HT1080 (cell line): ENCODE measurements at regions not wholly inside any gene's neighbourhood (a gene's known extent, or its start where the extent isn't known, plus 50 kb on each side); places are given as distances from the start of the nearest gene placed in this dataset.
"Not testable (repeated sequence)": the region's sequence is repeated elsewhere in the genome, so short reads cannot be mapped to it uniquely, and the experiment has no call there.

ENCODE experiments used
- DNase-seq: peaks from one replicate; pipeline ENCODE4 v3.0.0-alpha.2; 2015; ENCODE audit warnings: low read depth

DNA sequence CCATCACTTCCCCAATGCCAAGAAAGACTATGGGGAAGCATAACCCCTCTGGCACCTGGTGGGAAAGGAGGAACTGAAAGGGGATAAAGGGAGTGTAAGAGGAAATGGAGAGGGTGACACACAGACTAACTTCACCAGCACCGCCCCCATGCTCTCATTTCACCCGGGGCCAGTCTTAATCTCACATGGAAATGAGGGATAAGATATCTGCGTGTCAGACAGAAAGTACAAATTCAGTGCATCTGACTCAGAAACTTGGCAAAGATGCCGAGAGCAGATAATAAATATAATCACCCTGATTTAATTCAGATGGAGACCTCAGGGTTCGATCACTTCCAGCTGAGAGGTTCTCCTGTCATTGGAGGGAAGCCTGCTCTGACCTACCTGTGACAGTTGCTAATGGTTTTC is 191.6 kb downstream of the DUSP6 start:
- DNase-seq = peak; percentile 97

DNA sequence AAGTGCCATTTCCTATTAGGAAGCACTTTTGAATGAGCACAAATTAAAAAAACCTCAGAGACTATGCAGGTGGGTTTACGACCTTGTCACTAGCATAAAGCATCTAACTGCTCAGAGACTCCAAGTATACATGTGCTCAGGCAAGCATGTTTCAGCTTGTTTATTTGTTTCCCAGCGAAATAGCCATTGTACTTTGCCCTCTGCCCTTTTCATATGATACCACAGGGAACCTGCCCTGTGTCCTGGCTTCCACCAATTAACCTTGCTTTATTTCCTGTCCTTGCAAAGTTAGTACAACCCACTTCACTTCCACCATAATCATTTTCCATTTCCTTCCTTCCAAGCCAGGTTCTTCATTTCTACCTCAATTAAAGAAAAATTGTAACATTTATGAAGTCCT is 194.9 kb downstream of the DUSP6 start:
- DNase-seq = no peak

DNA sequence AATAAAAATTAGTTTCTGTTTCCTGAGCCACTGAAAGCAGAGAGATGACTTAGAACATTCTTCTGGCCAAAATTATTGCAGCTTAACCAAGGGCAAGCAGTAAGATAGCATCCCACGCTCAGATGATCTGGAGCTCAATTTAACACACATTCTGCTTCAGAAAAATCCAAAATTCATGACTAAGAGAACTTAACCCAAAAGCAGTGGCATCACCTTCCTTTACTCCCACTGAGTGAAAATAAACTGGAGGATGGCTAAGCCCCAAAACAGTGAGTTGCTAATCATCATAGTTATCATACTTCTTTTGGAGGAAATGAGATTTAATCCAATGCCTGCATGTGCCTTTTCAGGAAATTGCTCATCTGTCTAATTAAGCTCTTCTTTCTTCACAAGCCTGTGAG is 195.4 kb downstream of the DUSP6 start:
- peak; percentile 79 for DNase-seq

DNA sequence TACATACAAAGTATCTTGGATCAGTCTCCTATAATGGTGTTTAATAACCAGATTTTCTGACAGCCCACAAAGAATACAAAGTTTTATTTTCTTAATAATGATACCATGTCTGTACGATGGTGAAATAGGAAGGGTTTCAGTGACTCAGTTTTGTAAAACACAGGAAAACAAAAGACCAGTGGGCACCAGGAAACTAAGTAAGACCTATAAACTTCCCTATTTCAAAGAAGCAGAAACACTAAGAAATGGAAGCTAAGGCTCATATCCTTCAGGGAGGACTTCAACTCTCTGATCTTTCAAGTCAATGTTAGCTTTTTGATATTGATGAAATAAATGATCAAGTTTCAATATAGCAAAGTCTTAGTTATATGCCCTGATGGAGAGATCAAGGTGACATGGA is 196.0 kb downstream of the DUSP6 start:
- DNase-seq = no peak

DNA sequence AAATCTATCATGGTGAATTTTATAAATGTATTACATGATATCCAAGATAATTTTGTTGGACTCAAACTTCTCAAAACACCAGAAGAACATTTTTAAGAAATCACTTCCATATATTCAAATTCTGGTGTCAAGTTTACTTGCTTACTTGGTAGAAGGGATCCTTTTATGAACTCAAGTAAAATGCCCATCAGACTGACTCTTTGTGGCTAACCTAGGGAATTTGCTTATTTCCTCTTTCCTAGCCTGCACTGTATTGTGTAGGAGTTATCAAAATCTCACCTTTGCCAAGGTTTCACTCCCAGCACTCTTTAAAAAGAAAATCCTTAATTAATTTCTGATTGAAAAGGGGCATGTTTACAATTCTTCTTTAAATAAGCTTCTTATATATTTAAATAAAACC is 196.5 kb downstream of the DUSP6 start:
- DNase-seq = no peak

DNA sequence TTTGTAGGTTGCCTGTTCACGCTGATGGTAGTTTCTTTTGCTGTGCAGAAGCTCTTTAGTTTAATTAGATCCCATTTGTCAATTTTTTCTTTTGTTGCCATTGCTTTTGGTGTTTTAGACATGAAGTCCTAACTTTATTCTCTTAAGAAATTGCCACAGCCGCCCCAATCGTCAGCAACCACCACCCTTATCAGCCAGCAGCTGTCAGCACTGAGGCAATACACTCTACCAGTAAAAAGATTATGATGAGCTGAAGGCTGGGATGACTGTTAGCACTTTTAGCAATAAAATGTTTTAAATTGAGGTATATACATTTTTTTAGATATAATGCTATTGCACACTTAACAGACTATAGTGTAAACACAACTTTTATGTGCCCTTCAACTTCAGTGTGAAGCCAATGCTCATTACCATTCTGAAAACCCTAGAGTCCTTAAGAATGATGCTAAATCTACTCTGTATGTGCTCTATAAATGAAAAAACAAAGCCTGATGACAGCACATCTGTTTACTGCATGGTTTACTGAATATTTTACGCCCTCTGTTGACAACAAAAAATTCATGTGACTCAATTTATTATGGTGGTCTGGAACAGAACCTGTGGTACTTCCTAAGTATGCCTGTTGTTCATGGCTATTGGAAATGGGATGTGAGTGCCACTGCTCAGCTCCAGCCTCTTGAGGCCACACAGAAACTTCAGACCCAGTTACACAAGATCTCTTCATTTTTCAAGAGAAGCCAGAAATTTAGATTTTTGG is 197.4 kb downstream of the DUSP6 start:
- no peak for DNase-seq

DNA sequence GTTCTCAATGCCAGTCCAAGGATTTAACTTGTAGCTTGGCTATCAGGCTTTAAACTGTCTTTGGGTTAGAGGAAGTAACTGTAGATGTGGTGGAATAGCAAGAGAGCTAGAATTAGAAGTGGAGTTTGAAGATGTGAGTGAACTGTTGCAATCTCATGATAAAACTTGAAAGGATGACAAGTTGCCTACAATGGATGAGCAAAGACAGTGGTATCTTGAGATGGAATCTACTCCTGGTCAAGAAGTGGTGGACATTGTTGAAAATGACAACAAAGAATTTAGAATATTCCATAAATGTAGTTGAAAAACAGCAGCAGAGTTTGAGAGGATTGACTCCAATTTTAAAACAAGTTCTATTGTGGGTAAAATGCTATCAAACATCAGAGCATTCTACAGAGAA is 199.0 kb downstream of the DUSP6 start:
- no peak for DNase-seq

DNA sequence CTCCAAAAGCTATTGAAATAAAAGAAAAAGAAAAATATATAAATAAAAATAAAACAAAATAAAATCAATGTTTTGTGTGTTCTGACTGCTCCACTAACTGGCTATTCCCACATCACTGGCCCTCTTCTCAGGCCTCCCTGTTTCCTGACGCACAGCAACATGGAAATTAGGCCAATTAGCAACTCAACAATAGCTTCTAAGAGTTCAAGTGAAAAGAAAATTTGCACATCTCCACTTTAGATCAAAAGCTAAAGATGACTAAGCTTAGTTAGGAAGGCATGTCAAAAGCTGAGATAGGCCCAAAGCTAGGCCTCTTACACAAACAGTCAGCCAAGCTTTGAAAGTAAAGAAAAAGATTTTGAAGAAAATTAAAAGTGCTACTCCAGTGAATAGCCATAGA is 200.8 kb downstream of the DUSP6 start:
- no peak for DNase-seq

DNA sequence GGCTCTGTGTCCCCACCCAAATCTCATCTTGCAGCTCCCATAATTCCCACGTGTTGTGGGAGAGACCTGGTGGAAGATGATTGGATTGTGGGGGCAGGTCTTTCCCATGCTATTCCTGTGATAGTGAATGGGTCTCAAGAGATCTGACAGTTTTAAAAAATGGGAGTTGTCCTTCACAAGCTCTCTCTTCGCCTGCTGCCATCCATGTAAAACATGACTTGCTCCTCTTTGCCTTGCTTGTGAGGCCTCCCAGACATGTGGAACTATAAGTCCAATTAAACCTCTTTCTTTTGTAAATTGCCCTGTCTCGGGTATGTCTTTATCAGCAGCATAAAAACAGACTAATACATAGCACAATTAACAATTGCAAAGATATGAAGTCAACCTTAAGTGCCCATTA is 201.5 kb downstream of the DUSP6 start:
- not testable (repeated sequence) for DNase-seq

DNA sequence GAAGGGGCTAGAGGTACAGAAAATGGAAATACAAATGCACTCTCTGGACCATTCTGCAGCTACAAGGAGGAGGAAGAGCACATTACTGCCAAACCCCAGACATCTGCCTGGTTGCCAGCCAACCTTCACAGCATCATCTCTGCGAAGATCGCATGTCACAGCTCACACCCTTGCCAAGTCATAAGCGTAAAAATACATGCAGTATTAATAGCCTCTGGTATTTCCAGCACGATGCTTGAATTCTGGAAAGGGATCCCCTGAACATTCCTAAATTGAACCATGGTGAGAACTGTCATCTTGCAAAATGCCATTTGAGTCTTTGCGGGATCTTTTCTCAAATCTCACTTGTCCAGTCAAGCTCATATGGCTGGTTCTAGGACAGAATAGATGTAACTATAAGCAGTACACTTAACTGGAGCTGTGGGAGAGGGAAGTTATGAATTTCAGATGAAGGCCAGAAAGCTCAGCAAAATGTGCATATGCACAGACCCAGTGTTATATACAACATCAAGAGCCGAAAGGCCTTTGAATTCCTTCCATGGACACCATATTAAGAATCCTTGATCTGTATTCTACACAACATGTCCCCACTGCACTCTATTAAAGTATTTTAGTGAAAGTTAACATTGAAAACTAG is 211.6 kb downstream of the DUSP6 start:
- DNase-seq = no peak

DNA sequence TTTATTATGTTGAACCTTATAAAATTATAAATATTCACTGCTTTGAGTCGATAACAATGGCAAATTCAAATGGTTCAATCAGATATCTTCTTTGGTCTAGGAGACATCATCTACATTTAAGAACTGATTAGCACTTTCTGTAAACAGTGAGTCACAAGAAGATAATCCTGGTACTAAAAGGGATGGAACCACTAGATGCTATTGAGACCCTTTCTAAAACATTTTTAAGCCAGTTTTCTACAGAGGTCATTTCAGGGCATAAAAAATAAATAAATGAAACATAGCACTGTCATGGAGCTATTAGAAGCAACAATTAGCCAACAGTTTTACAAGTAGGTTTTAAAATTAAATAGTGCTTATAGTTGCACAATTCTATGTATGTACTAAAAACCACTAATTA is 212.2 kb downstream of the DUSP6 start:
- peak; percentile 20 for DNase-seq

DNA sequence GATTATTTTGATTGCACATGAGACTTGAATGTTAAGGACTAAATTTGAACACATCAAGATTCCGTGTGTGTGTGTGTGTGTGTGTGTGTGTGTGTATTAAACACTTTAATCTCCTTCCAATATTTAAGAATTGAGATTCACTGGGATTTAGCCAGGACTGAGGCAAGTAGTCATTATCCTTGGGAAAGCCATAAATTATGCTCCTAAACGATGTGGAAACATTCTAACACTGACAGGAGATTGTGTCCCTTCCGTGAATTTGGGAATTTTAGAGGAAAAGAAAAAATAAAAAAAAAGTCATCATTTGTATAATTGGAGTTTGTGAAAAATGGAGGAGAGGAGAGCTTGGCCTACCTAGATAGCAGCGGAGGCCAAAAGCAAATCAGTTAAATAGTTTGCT is 212.9 kb downstream of the DUSP6 start:
- DNase-seq = no peak

DNA sequence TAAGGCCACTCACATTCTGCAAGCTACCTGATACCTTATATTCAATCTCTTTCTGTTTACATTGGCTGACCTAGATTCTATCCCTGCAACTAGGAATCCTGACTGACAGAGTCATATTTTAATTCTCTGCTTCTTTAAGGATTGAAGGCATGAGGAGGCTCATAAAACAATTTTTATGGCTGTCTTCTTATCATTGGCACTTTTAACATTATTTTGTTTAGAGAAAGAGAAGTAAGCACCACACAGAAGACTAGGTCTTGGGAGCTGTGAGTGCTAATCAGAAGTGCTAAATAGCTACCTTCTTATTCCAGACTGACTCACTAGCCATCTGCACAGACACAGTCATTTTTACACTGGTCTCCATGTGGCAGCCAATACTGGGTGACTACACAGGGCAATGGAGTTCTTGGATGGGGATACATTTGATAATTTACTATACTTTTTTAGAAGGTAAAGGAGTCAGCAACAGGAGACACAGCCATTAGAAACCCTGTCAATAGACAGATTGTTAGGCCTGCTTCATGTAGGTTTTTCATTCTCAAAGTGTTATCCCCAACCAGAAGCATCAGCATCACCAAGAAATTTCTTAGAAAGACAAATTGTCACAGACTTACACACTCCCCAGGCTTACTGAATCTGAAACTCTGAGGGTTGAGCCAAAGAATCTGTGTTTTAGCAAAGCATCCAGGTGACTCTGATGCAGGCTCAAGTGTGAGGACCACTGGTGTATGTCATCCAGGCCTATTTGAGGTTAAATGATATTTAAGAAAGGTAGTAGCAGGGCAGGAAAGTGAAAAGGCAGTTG is 214.1 kb downstream of the DUSP6 start:
- DNase-seq = peak; percentile 43

DNA sequence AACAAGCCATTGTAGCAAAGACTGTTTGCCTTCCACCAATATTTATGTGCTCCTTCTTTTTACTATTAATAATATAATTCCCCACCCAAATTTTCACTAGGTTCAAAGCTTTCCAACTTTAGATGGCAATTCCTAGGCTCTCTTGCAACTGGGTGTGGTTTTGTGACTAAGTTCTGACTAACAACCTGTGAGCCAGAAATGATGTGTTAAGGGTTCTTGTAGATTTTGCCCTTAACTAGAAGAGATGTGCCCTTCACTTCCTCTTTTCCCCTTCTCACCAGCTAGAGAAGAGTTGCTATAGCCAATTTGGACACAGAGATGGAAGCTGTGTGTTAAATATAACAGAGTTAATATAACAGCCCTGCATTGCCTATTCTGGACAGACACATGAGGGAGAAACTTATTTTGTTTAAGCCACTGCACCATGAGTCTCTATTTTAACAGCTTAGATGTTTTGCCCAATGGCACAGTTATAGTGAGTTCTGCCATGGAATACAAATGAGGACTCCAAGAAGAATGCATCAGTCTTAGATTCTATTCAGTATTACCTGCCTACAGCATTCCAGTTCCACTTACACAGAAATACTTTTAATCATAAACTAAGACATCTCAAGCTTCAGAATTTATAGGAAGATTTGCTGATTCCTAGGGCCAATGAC is 216.2 kb downstream of the DUSP6 start:
- DNase-seq = peak; percentile 89

DNA sequence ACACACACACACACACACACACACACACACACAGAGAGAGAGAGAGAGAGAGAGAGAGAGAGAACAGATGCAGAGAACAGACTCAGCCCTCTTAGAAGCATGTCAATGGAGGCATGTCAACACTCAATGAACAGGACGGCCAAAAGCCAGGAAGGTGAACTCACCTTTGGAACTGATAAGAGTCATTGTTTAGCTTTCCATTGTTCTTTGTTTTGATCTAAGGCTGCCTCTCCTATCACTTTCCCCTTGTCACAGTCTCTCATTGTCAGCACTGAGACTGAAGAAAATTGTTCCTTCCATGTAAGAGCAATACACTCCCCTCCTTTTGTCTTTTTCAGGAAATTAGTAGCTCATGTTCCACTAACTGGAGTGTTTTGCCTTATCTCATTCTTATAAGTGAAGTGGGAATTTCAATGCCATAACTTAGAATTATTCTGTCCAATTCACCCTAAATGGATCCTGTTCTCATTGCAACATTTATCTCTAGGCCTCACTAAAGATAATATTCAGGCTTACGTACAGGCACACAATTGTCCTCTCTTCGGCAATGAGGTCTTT is 218.0 kb downstream of the DUSP6 start:
- no peak for DNase-seq

DNA sequence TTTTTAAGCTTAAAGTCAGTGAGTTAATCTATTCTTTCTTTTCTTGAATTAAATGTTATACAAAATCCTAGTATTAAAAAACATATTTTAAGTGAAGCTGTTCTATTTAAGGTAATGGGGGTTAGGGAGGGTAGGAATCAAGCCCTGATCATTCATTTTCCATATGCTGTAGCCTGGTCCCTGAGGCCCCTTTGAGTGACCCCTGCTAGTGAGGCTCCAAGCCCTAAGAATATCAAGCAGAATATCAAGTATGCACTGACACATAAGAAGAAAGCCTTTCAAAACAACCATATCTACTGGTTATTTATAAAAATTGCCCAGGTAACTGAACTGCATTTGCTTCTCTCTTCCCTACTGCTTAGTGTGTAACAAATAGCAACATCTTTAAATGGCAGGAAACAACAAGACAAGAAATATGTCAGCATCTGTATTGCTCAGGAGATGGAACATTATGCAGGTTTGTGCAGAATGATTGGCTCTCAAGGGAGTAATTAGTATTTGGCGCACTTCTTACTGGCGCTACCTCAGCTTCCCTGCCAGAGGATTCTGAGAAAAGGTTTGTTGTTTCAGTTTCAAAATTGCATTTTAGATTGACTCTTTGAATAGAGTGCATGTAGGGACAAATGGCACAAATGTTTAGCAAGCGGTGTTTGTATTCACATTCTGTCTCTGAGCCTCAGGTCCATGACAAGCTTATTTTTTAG is 223.0 kb downstream of the DUSP6 start:
- no peak for DNase-seq

DNA sequence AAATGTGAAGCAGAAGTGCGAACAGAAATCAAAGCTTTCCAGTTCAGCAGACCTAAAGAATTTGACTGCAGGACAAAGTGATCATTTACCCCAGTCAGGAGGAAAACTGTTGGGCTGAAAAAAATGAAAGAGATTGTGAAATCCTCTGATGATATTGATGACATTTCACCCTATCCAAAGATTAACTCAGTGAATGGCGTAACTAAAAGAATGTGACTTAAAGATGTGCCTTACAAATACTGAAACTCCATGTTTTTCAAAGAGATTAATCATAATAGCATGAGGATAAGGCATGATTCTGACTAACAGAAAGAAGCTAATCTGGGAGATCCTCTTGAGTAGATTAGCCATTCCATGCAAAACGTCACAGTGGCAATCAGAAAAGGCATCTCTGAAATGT is 225.6 kb downstream of the DUSP6 start:
- DNase-seq = no peak

DNA sequence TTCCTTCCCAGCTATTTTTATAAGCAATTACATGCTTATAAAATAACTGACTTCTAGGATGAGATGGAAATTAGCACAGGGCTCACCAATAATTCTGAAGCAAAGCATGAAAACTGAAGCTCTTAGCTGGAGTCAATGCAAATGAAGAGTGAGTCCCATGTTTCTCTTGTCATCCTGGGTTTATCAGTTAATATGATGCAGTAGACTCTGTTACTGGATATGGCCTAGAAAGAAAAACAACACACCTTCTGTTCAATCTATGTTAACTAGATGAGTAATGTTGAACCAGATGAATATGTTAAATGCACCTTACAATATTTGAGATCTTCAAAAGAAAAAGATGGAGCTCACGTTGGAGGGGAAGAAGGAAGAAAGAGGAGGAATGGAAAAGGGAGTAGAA is 229.4 kb downstream of the DUSP6 start:
- DNase-seq = no peak

DNA sequence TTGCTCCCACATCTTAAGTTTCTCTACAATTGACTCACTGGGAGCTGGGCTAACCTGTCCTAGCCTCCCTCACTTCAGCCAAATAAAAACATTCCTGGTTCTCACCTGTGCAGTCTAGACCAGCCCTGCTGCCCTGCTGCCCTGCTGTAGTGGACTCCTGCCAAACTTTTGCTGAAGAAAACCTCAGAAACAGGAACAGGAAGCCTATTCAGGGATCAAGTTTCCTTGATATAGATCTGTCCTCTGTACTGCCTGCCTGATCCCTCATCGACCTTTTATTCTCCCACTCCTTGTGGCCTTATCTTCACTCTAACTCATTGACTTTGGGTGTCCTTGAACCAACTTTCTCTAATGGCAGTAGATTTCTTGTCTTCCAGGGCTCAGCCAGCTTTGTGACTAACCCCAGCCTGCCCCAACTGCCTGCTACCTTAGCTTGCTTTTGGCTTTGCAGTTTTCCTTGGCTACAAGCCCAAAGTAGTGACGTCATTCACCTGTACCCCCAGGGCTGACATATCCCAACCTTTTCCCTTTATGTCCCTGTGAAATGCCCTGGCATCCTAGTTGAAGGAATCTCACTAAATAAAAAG is 234.8 kb downstream of the DUSP6 start:
- peak; percentile 74 for DNase-seq

DNA sequence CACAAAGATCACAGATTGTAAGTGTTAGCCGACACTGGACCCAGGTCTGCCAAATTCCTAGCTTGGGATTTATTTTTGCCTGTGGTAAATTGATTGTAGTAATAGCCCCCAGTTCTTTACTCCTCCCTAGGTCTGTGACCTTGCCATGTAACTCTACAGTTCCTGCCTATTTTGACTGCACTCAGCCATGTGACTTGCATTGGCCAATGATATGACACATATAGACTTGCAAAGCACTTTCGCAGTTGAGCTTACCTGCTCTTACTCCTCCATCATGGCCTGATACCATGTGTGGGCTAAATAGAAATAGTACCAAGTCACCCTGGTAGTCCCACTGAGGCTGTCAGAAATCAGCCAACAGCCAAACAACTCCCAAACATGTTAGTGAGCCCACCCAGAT is 240.3 kb downstream of the DUSP6 start:
- DNase-seq = no peak

DNA sequence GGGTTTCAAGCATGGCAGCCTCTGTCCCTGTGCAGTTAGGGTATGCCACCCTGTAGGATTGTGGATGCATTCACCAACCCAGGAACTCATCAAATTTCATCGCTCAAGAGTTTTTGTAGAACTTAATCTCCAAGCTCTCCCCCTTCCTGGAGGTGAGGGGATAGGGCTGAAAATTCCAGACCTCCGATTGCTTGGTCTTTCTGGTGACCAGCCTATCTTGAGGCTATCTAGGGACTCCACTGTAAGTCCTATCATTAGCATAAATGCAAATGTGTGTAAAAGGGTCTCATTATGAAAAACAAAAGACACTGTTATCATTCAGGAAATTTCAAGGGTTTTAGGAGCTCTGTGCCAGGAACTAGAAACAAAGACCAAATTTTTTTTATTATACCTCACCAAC is 244.0 kb downstream of the DUSP6 start:
- DNase-seq = no peak
